Ascending aorta (tissue), 2 donors: ENCODE measurements at regions not wholly inside any gene's neighbourhood (a gene's known extent, or its start where the extent isn't known, plus 50 kb on each side); places are given as distances from the start of the nearest gene placed in this dataset.

Source experiments
- DNase-seq, 2 donors: peaks; one replicate each; pipeline ENCODE4 v3.0.0-alpha.2; 2019; ENCODE audit warnings: low spot score in 2 of 2
- H3K27ac ChIP-seq, 2 donors: fragments of 200-600 bp; sonication (generic); one replicate each; pipeline ENCODE4 v1.5.1; 2016 to 2017; ENCODE audit warnings: mild to moderate bottlenecking in 1 of 2
- H3K27me3 ChIP-seq: fragments of 200-600 bp; sonication (generic); one replicate; pipeline ENCODE4 v1.5.1; 2017
- H3K36me3 ChIP-seq, 2 donors: fragments of 200-600 bp; sonication (generic); one replicate each; pipeline ENCODE4 v1.5.1; 2016
- H3K4me1 ChIP-seq, 2 donors: fragments of 200-600 bp; sonication (generic); one replicate each; pipeline ENCODE4 v1.5.1; 2016 to 2017; ENCODE audit warnings: mild to moderate bottlenecking in 1 of 2
- H3K4me3 ChIP-seq, 2 donors: fragments of 200-600 bp; sonication (generic); one replicate each; pipeline ENCODE4 v1.5.1; 2016 to 2017; ENCODE audit warnings: mild to moderate bottlenecking in 1 of 2
- H3K9me3 ChIP-seq, 2 donors: fragments of 200-600 bp; sonication (generic); one replicate each; pipeline ENCODE4 v1.5.1; 2016
- intact Hi-C: fragments of 100-400 bp; cut with DNase I; formaldehyde crosslinking; loops from one replicate; pipeline ENCODE4 v1.15.1; 2023
- TF ChIP-seq, protein P1 (sequence below), 3 experiments: fragments of 200-600 bp in 2 of 3; fragments of 450-650 bp in 1 of 3; sonication (generic) in 2 of 3; IDR thresholded peaks; one replicate each; pipeline ENCODE4 v1.5.1; 2016 to 2019; ENCODE audit warnings: antibody characterized with exemption in 3 of 3, mild to moderate bottlenecking in 1 of 3, moderate library complexity in 1 of 3

DNA sequence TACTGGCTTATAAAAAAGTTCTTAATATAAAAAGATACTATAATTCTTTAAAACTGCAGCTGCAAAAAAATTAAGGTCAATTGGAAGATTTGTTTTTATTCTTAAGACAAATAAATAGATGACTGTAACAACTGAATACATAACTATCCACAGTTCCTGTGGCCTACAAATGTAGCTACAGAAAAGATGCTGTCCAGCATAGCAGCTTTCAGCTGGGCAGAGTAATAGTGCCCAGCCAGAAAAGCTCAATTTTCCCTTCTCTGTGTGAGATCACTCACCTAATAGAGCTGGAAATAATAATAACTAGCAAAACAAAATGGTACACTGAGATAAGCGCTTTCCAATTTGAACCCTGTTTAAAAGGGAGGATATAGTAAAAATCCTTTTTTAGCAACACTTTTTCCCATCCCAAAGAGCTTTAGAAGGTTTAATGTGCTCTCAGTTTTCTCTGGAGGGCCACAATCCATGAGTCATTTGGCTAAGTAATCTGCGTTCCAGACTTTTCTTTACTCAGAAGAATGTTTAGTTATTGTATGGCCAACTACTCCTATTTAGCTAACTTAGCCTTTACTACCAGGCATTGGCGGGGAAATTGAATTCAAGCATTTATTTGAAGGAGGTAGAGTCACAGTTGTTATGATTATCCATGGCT is 158.1 kb upstream of the SLC39A10 start:
- H3K9me3 ChIP-seq = no peaks in the 10 kb centered on the region
- DNase-seq = no peak
- H3K27ac ChIP-seq = no peak overlapping the region
- no peaks in the 10 kb centered on the region for H3K36me3 ChIP-seq
- intact Hi-C loops = no loop called here
- no peak overlapping the region for H3K4me3 ChIP-seq
- peaks cover 0 to 12% of the 10 kb centered on the region in 2 donors for H3K4me1 ChIP-seq
- H3K27me3 ChIP-seq = no peaks in the 10 kb centered on the region
- TF ChIP-seq, protein P1, sequence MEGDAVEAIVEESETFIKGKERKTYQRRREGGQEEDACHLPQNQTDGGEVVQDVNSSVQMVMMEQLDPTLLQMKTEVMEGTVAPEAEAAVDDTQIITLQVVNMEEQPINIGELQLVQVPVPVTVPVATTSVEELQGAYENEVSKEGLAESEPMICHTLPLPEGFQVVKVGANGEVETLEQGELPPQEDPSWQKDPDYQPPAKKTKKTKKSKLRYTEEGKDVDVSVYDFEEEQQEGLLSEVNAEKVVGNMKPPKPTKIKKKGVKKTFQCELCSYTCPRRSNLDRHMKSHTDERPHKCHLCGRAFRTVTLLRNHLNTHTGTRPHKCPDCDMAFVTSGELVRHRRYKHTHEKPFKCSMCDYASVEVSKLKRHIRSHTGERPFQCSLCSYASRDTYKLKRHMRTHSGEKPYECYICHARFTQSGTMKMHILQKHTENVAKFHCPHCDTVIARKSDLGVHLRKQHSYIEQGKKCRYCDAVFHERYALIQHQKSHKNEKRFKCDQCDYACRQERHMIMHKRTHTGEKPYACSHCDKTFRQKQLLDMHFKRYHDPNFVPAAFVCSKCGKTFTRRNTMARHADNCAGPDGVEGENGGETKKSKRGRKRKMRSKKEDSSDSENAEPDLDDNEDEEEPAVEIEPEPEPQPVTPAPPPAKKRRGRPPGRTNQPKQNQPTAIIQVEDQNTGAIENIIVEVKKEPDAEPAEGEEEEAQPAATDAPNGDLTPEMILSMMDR (IDR thresholded peaks at IDR 0.05) = no peak

DNA sequence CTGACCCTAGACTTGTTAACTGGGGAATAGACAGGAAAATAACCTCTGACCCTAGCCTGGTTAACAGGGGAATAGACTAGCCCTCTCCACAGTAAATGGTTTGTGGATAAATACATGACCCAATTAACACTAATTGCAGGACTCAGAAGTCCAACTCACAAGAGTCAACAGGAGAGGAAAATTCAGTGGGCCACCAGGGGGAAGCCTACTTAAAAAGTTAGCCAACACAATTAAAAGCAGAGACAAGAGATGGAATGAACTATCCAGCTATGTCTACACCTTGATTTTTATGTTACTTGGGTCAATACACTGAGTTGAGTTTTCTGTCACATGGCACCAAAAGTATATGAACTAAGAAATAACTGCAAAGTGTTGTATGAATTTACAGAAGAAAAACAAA is 158.8 kb upstream of the SLC39A10 start:
- Histone ChIP-seq H3K4me1 (peaks cover 0 to 12% of the 10 kb centered on the region in 2 donors), H3K9me3 (no peaks in the 10 kb centered on the region), H3K36me3 (no peaks in the 10 kb centered on the region), H3K27me3 (no peaks in the 10 kb centered on the region), H3K27ac (no peak overlapping the region), H3K4me3 (no peak overlapping the region)
- TF ChIP-seq, protein P1 (IDR thresholded peaks at IDR 0.05) = peak in 1 of 3 experiments; percentile 33
- intact Hi-C loops = no loop called here
- DNase-seq = peak in 1 of 2 donors; percentile 12

DNA sequence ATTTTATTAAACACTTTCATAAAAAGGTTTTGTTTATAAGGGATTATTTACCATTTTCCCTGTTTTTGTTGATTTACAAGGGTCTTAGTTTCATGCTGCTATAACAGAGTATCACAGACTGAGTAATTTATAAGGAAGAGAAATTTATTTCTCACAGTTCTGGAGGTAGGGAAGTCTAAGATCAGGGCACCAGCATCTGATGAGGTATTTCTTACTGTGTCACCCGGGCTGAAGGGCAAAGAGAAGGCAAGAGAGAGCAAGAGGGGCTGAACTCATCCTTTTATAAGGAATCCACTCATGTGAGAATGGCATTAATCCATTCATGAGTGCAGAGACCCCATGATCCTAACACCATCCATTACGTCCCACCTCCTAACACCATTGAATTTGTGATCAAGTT is 160.0 kb upstream of the SLC39A10 start:
- TF ChIP-seq, protein P1 (IDR thresholded peaks at IDR 0.05) = no peak
- H3K36me3 ChIP-seq = no peaks in the 10 kb centered on the region
- H3K4me1 ChIP-seq = peaks cover 0 to 12% of the 10 kb centered on the region in 2 donors
- H3K27ac ChIP-seq = no peak overlapping the region
- H3K9me3 ChIP-seq = no peaks in the 10 kb centered on the region
- H3K27me3 ChIP-seq = no peaks in the 10 kb centered on the region
- no peak overlapping the region for H3K4me3 ChIP-seq
- DNase-seq = no peak
- intact Hi-C loops = no loop called here

DNA sequence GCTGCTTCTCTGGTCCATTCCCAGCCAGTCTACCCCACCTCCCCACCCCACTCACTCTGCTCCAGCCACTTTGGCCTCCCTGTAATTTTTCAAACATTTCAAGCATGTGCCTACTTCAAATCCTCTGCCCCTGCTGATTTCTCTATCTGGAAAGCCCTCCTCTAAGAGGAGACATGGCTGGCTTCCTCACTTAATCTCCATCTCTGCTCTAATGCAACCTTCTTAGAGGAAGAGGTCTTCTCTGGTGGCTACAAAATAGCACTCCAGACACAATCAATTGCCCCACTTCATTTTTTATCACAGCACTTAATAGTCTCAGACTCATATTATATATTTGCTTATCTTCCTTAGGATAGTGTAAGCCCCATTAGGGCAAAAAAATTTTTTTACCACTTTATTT is 161.1 kb upstream of the SLC39A10 start:
- intact Hi-C loops = no loop called here
- H3K36me3 ChIP-seq = no peaks in the 10 kb centered on the region
- H3K4me1 ChIP-seq = peaks cover 0 to 12% of the 10 kb centered on the region in 2 donors
- H3K27me3 ChIP-seq = no peaks in the 10 kb centered on the region
- H3K9me3 ChIP-seq = no peaks in the 10 kb centered on the region
- TF ChIP-seq, protein P1 (IDR thresholded peaks at IDR 0.05) = no peak
- H3K4me3 ChIP-seq = no peak overlapping the region
- no peak for DNase-seq
- H3K27ac ChIP-seq = no peak overlapping the region

DNA sequence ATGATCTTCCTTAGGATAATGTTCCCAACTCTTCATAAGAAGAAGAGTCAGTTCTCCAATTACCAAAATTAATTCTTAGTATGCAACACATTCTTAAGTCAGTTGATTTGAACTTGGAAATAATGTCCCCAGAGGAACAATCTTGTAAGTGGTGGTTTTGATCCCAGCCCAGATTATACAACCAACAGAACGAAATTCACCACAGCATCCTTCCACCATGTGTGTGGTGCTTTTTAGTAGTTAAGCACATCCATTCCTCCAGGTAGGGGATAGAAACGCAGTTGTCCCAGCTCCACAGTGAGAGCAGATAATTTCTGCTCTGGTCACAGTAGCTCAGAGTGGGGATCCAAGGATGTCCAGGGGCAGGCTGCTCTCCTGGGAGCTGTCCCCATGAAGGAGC is 161.7 kb upstream of the SLC39A10 start:
- intact Hi-C loops = no loop called here

More for the DNA sequence above, 161.7 kb upstream of the SLC39A10 start:
- Histone ChIP-seq H3K27ac (no peak overlapping the region), H3K36me3 (no peaks in the 10 kb centered on the region), H3K4me1 (peaks cover 0 to 12% of the 10 kb centered on the region in 2 donors), H3K4me3 (no peak overlapping the region), H3K9me3 (no peaks in the 10 kb centered on the region), H3K27me3 (no peaks in the 10 kb centered on the region)
- TF ChIP-seq, protein P1 (IDR thresholded peaks at IDR 0.05) = no peak
- DNase-seq = no peak
